SK-N-SH treated with all-trans-retinoic acid at 6 μM for 48 hours (cell line): ENCODE measurements at regions not wholly inside any gene's neighbourhood (a gene's known extent, or its start where the extent isn't known, plus 50 kb on each side); places are given as distances from the start of the nearest gene placed in this dataset.

ENCODE experiments used
- CSDC2 ChIP-seq: fragments of 250-450 bp; sonication (Bioruptor Pico); IDR thresholded peaks from 2 replicates; pipeline ENCODE4 v1.5.0; 2020; ENCODE audit warnings: mild to moderate bottlenecking, moderate library complexity
- GLIS3 ChIP-seq: fragments of 250-450 bp; sonication (Bioruptor Pico); IDR thresholded peaks from 2 replicates; pipeline ENCODE4 v1.5.0; 2020; ENCODE audit warnings: mild to moderate bottlenecking, moderate library complexity
- TF ChIP-seq, protein P1 (sequence below): fragments of 250-450 bp; sonication (Bioruptor Pico); IDR thresholded peaks from 2 replicates; pipeline ENCODE4 v1.5.1; 2020; ENCODE audit warnings: low read depth, mild to moderate bottlenecking, moderate library complexity

DNA sequence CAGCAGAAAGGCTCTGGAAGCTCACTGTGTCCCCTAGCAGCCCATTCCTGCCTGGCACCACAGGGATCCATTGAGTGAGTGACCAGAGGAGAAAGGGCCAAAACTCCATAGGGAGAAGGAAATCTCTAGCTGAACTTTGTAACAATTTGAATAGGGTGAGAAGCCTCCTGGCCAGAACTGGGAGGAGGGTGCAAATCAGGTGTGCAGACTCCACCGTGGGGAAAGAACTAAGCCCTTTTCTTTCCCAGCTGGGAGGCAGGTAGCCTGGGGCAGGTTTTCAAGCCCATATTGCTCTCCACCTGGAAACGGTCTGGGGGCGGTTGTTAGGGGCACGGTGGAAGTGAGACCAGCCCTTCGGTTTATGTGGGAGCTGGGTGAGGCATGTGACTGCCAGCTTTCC lies 227.2 kb downstream of the SNCA start:
- TF ChIP-seq CSDC2 (CRISPR knock-in tag), result no peak
- no peak for TF ChIP-seq GLIS3
- TF ChIP-seq, protein P1, sequence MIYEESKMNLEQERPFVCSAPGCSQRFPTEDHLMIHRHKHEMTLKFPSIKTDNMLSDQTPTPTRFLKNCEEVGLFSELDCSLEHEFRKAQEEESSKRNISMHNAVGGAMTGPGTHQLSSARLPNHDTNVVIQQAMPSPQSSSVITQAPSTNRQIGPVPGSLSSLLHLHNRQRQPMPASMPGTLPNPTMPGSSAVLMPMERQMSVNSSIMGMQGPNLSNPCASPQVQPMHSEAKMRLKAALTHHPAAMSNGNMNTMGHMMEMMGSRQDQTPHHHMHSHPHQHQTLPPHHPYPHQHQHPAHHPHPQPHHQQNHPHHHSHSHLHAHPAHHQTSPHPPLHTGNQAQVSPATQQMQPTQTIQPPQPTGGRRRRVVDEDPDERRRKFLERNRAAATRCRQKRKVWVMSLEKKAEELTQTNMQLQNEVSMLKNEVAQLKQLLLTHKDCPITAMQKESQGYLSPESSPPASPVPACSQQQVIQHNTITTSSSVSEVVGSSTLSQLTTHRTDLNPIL, result no peak
